ENCODE measurements at regions not wholly inside any gene's neighbourhood (a gene's known extent, or its start where the extent isn't known, plus 50 kb on each side); places are given as distances from the start of the nearest gene placed in this dataset.

- TF ChIP-seq, protein P1, sequence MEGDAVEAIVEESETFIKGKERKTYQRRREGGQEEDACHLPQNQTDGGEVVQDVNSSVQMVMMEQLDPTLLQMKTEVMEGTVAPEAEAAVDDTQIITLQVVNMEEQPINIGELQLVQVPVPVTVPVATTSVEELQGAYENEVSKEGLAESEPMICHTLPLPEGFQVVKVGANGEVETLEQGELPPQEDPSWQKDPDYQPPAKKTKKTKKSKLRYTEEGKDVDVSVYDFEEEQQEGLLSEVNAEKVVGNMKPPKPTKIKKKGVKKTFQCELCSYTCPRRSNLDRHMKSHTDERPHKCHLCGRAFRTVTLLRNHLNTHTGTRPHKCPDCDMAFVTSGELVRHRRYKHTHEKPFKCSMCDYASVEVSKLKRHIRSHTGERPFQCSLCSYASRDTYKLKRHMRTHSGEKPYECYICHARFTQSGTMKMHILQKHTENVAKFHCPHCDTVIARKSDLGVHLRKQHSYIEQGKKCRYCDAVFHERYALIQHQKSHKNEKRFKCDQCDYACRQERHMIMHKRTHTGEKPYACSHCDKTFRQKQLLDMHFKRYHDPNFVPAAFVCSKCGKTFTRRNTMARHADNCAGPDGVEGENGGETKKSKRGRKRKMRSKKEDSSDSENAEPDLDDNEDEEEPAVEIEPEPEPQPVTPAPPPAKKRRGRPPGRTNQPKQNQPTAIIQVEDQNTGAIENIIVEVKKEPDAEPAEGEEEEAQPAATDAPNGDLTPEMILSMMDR (IDR thresholded peaks at IDR 0.05): no peak
- no peak for TF ChIP-seq POLR2A (IDR thresholded peaks at IDR 0.05)
Observed at GRCh38 chr1:217049081-217049480, 325.9 kb upstream of the ESRRG start.
